ENCODE measurements at regions not wholly inside any gene's neighbourhood (a gene's known extent, or its start where the extent isn't known, plus 50 kb on each side); places are given as distances from the start of the nearest gene placed in this dataset.

GRCh38 chr7:109498131-109498530 lies 928.5 kb downstream of the DNAJB9 start:
- TF ChIP-seq, protein P1, sequence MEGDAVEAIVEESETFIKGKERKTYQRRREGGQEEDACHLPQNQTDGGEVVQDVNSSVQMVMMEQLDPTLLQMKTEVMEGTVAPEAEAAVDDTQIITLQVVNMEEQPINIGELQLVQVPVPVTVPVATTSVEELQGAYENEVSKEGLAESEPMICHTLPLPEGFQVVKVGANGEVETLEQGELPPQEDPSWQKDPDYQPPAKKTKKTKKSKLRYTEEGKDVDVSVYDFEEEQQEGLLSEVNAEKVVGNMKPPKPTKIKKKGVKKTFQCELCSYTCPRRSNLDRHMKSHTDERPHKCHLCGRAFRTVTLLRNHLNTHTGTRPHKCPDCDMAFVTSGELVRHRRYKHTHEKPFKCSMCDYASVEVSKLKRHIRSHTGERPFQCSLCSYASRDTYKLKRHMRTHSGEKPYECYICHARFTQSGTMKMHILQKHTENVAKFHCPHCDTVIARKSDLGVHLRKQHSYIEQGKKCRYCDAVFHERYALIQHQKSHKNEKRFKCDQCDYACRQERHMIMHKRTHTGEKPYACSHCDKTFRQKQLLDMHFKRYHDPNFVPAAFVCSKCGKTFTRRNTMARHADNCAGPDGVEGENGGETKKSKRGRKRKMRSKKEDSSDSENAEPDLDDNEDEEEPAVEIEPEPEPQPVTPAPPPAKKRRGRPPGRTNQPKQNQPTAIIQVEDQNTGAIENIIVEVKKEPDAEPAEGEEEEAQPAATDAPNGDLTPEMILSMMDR (IDR thresholded peaks at IDR 0.05) = no peak
- H3K27ac ChIP-seq = no peak overlapping the region
- no peak for DNase-seq
- ATAC-seq = no peak
- 91 to 95% (median 93%) methylated on average over 2 of the region's 2 CpGs for WGBS, 3 donors
- H3K9me3 ChIP-seq = no peaks in the 10 kb centered on the region
- intact Hi-C loops (cut with DNase I) = no loop called here
- H3K4me3 ChIP-seq = no peak overlapping the region
- no peaks in the 10 kb centered on the region for H3K36me3 ChIP-seq (ENCODE audit: insufficient read depth in 1 of 2, low read depth in 1 of 2)
- no peaks in the 10 kb centered on the region for H3K27me3 ChIP-seq (ENCODE audit: insufficient read depth in 3 of 3, low read length in 2 of 3)
- H3K4me1 ChIP-seq = no peaks in the 10 kb centered on the region

DNA sequence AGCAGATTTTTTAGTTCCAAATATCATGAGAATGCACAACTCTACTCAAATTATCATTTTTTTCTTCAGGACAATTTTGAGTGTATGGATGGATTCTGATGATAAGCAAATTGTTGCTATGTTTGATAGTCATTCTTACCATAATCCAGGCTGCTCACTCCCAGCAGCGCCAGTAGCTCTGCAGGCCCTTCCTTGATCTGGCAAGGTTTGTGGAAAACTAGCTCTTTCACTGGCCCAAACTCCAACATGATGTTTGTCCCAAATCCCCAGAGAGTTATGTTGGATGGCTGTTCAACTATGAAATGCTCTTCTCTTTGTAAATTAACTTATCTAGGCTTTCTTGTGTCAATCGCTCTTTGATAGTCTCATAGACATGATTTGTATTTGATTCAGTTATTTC lies 933.7 kb downstream of the DNAJB9 start:
- 34 to 55% (median 41%) methylated on average over 2 of the region's 2 CpGs for WGBS, 3 donors
- no peaks in the 10 kb centered on the region for H3K9me3 ChIP-seq
- ATAC-seq = no peak
- TF ChIP-seq, protein P1 (IDR thresholded peaks at IDR 0.05) = no peak
- H3K4me1 ChIP-seq = no peaks in the 10 kb centered on the region
- no peak overlapping the region for H3K4me3 ChIP-seq
- no peaks in the 10 kb centered on the region for H3K36me3 ChIP-seq (ENCODE audit: insufficient read depth in 1 of 2, low read depth in 1 of 2)
- H3K27ac ChIP-seq = no peak overlapping the region
- DNase-seq = no peak
- H3K27me3 ChIP-seq (ENCODE audit: insufficient read depth in 3 of 3, low read length in 2 of 3) = no peaks in the 10 kb centered on the region
- intact Hi-C loops (cut with DNase I) = no loop called here

GRCh38 chr7:109522585-109522984 lies 952.9 kb downstream of the DNAJB9 start:
- no peak overlapping the region for H3K27ac ChIP-seq
- TF ChIP-seq, protein P1 (IDR thresholded peaks at IDR 0.05) = no peak
- WGBS, 3 donors = 72 to 77% (median 75%) methylated on average over 4 of the region's 4 CpGs
- H3K27me3 ChIP-seq (ENCODE audit: insufficient read depth in 3 of 3, low read length in 2 of 3) = no peaks in the 10 kb centered on the region
- DNase-seq (no peak), ATAC-seq (no peak)
- no peaks in the 10 kb centered on the region for H3K36me3 ChIP-seq (ENCODE audit: insufficient read depth in 1 of 2, low read depth in 1 of 2)
- H3K4me3 ChIP-seq = no peak overlapping the region
- intact Hi-C loops (cut with DNase I) = loop anchor here in 1 of 2 donors (2.0 kb wide), 1 partner anchor 50 kb away; no protein-coding TSS in a partner anchor
- no peaks in the 10 kb centered on the region for H3K4me1 ChIP-seq
- no peaks in the 10 kb centered on the region for H3K9me3 ChIP-seq

GRCh38 chr7:109527833-109528232 lies 958.2 kb downstream of the DNAJB9 start:
- Histone ChIP-seq H3K36me3 (ENCODE audit: insufficient read depth in 1 of 2, low read depth in 1 of 2) (no peaks in the 10 kb centered on the region), H3K27ac (no peak overlapping the region), H3K4me1 (no peaks in the 10 kb centered on the region), H3K9me3 (no peaks in the 10 kb centered on the region), H3K27me3 (ENCODE audit: insufficient read depth in 3 of 3, low read length in 2 of 3) (no peaks in the 10 kb centered on the region), H3K4me3 (no peak overlapping the region)
- TF ChIP-seq, protein P1 (IDR thresholded peaks at IDR 0.05) = no peak
- intact Hi-C loops (cut with DNase I) = no loop called here
- ATAC-seq = no peak
- no peak for DNase-seq

GRCh38 chr7:109529712-109530111 lies 960.0 kb downstream of the DNAJB9 start:
- H3K9me3 ChIP-seq = no peaks in the 10 kb centered on the region
- 78 to 89% (median 79%) methylated on average over 4 of the region's 4 CpGs for WGBS, 3 donors
- no peaks in the 10 kb centered on the region for H3K4me1 ChIP-seq
- TF ChIP-seq, protein P1 (IDR thresholded peaks at IDR 0.05) = no peak
- H3K27me3 ChIP-seq (ENCODE audit: insufficient read depth in 3 of 3, low read length in 2 of 3) = no peaks in the 10 kb centered on the region
- no peak for DNase-seq
- intact Hi-C loops (cut with DNase I) = no loop called here
- H3K27ac ChIP-seq = no peak overlapping the region
- no peak for ATAC-seq
- H3K36me3 ChIP-seq (ENCODE audit: insufficient read depth in 1 of 2, low read depth in 1 of 2) = no peaks in the 10 kb centered on the region
- H3K4me3 ChIP-seq = no peak overlapping the region
